Esophagus muscularis mucosa (tissue), 4 donors: ENCODE measurements at regions not wholly inside any gene's neighbourhood (a gene's known extent, or its start where the extent isn't known, plus 50 kb on each side); places are given as distances from the start of the nearest gene placed in this dataset.

ENCODE experiments used
- CTCF ChIP-seq, 3 experiments: fragments of 200-600 bp in 2 of 3; fragments of 450-650 bp in 1 of 3; sonication (generic) in 2 of 3; IDR thresholded peaks; one replicate each; pipeline ENCODE4 v1.5.1; 2017 to 2019; ENCODE audit warnings: antibody characterized with exemption in 3 of 3, mild to moderate bottlenecking in 2 of 3, moderate library complexity in 1 of 3
- EP300 ChIP-seq: sonication (generic); formaldehyde crosslinking; IDR thresholded peaks from one replicate; pipeline ENCODE4 v1.6.1; 2017; ENCODE audit warnings: antibody characterized with exemption
- POLR2A ChIP-seq: fragments of 450-650 bp; IDR thresholded peaks from one replicate; pipeline ENCODE4 v1.6.1; 2017; ENCODE audit warnings: antibody characterized with exemption, moderate library complexity, mild to moderate bottlenecking, low read depth
- POLR2AphosphoS5 ChIP-seq, 2 donors: sonication (generic); formaldehyde crosslinking; IDR thresholded peaks; one replicate each; pipeline ENCODE4 v1.6.1; 2017; ENCODE audit warnings: antibody characterized with exemption in 2 of 2

DNA sequence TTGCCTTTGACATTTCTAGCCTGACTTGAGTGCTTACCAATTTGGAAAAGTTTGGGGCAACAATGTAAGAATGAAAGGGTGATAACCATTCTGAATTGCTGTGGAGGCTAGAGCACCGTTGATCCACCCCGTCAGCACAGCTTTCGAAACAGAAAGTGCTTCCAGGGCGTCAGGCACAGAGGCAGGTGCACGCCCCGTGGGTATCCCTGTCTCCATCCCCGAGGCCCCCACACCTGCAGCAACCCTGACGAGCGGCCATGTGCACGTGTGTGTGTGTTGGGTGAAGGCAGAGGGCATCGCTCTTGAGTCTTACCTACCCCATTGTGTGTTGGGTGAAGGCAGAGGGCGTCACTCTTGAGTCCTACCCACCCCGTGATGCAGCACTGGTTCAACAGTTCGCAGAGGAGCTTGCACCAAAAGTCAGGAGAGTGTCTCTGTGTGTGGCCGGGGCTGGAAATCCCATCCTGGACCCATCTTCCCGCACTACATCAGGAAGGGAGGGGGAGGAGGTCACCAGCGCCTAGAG is 404.5 kb downstream of the BRD1 start:
- TF ChIP-seq CTCF (IDR thresholded peaks at IDR 0.05) (no peak), POLR2A (no peak), EP300 (no peak), POLR2AphosphoS5 (IDR thresholded peaks at IDR 0.05) (no peak)
